NT2/D1 (cell line): ENCODE measurements at regions not wholly inside any gene's neighbourhood (a gene's known extent, or its start where the extent isn't known, plus 50 kb on each side); places are given as distances from the start of the nearest gene placed in this dataset.

Experiments used
- SUZ12 ChIP-seq: IDR thresholded peaks from 2 replicates; pipeline ENCODE4 v1.6.1; 2011; ENCODE audit not compliant: insufficient read length, insufficient read depth; ENCODE audit errors: extremely low read depth
- YY1 ChIP-seq: IDR thresholded peaks from 2 replicates; pipeline ENCODE4 v1.6.1; 2011; ENCODE audit not compliant: insufficient read length, insufficient read depth
- ZNF274 ChIP-seq: IDR thresholded peaks from 2 replicates; pipeline ENCODE4 v1.6.1; 2011; ENCODE audit warnings: mild to moderate bottlenecking, low read depth, low read length

GRCh38 chr7:22654831-22655230 lies 72.2 kb upstream of the IL6 start:
- TF ChIP-seq YY1 (no peak), ZNF274 (no peak), SUZ12 (no peak)
